T1000 (cell line): ENCODE measurements at regions not wholly inside any gene's neighbourhood (a gene's known extent, or its start where the extent isn't known, plus 50 kb on each side); places are given as distances from the start of the nearest gene placed in this dataset.

ENCODE experiments used
- DNase-seq: peaks from one replicate; lab custom pipeline; 2025; ENCODE audit warnings: mixed read lengths; lab: John Stamatoyannopoulos, UW

GRCh38 chr5:39891376-39891775, 466.6 kb upstream of the DAB2 start:
- DNase-seq: no peak

- DNase-seq: no peak
Observed at GRCh38 chr5:39880985-39881384, 456.2 kb upstream of the DAB2 start.

- DNase-seq: no peak
Observed at GRCh38 chr5:39877479-39877878, 452.7 kb upstream of the DAB2 start.

GRCh38 chr5:39876146-39876545, 451.4 kb upstream of the DAB2 start:
- DNase-seq: no peak

GRCh38 chr5:39870137-39870536, 445.4 kb upstream of the DAB2 start:
- no peak for DNase-seq

GRCh38 chr5:39869396-39869795, 444.6 kb upstream of the DAB2 start:
- DNase-seq: no peak

GRCh38 chr5:39867923-39868322, 443.1 kb upstream of the DAB2 start:
- DNase-seq: no peak

- DNase-seq: no peak
Observed at GRCh38 chr5:39863926-39864552, 439.3 kb upstream of the DAB2 start.

GRCh38 chr5:39857041-39857440, 432.3 kb upstream of the DAB2 start:
- no peak for DNase-seq

- no peak for DNase-seq
Observed at GRCh38 chr5:39854771-39855410, 430.1 kb upstream of the DAB2 start.

- no peak for DNase-seq
Observed at GRCh38 chr5:39850291-39850690, 425.5 kb upstream of the DAB2 start.

GRCh38 chr5:39846144-39846543, 421.4 kb upstream of the DAB2 start:
- DNase-seq: no peak

GRCh38 chr5:39843767-39844166, 419.0 kb upstream of the DAB2 start:
- no peak for DNase-seq

- DNase-seq: no peak
Observed at GRCh38 chr5:39835371-39835770, 410.6 kb upstream of the DAB2 start.

GRCh38 chr5:39829441-39829840, 404.7 kb upstream of the DAB2 start:
- DNase-seq: no peak

- no peak for DNase-seq
Observed at GRCh38 chr5:39826051-39826450, 401.3 kb upstream of the DAB2 start.

GRCh38 chr5:39825301-39825700, 400.5 kb upstream of the DAB2 start:
- no peak for DNase-seq

GRCh38 chr5:39822020-39822419, 397.2 kb upstream of the DAB2 start:
- DNase-seq: no peak

GRCh38 chr5:39816866-39817265, 392.1 kb upstream of the DAB2 start:
- DNase-seq: no peak

GRCh38 chr5:39816156-39816845, 391.5 kb upstream of the DAB2 start:
- no peak for DNase-seq

GRCh38 chr5:39815711-39816110, 390.9 kb upstream of the DAB2 start:
- DNase-seq: no peak

- no peak for DNase-seq
Observed at GRCh38 chr5:39811381-39811780, 386.6 kb upstream of the DAB2 start.

GRCh38 chr5:39808656-39809055, 383.9 kb upstream of the DAB2 start:
- no peak for DNase-seq
